Psoas muscle (tissue), 7 donors: ENCODE measurements at regions not wholly inside any gene's neighbourhood (a gene's known extent, or its start where the extent isn't known, plus 50 kb on each side); places are given as distances from the start of the nearest gene placed in this dataset.

Experiments used
- ATAC-seq, 4 donors: fragments of 200-7000 bp; cut with Tn5 transposase; one replicate each; pipeline ENCODE4 v1.9.1; 2020; ENCODE audit warnings: moderate library complexity in 3 of 4, mild to moderate bottlenecking in 2 of 4
- DNase-seq, 2 donors: peaks; one replicate each; pipeline ENCODE4 v3.0.0-alpha.2; 2020
- H3K27ac ChIP-seq: fragments of 200-600 bp; one replicate; pipeline ENCODE4 v1.8.0; 2022
- H3K27me3 ChIP-seq, 3 donors: fragments of 200-600 bp in 1 of 3; one replicate each; pipeline versions ENCODE4 v1.6.1 to v1.8.0; 2013 to 2022; ENCODE audit warnings: low read length in 2 of 3, mild to moderate bottlenecking in 2 of 3, moderate library complexity in 1 of 3; ENCODE audit not compliant: insufficient read depth in 3 of 3
- H3K36me3 ChIP-seq, 2 donors: fragments of 200-600 bp in 1 of 2; one replicate each; pipeline versions ENCODE4 v1.6.1 to v1.8.0; 2013 to 2022; ENCODE audit warnings: low read depth in 1 of 2, mild to moderate bottlenecking in 1 of 2, moderate library complexity in 1 of 2; ENCODE audit not compliant: insufficient read depth in 1 of 2
- H3K4me1 ChIP-seq: fragments of 200-600 bp; one replicate; pipeline ENCODE4 v1.8.0; 2022
- H3K4me3 ChIP-seq: fragments of 200-600 bp; one replicate; pipeline ENCODE4 v1.8.0; 2022; ENCODE audit warnings: mild to moderate bottlenecking
- H3K9me3 ChIP-seq: fragments of 200-600 bp; one replicate; pipeline ENCODE4 v1.8.0; 2022
- WGBS, 3 donors: extraction: QIAGEN DNeasy Blood & Tissue Kit; methylation state at CpG; one replicate each; pipeline versions ENCODE4 v1.1.6 to v1.1.7; 2013; 5-methylcytosine and 5-hydroxymethylcytosine counted together
- intact Hi-C, 2 donors: fragments of 100-400 bp; cut with DNase I; formaldehyde crosslinking; loops; one replicate each; pipeline versions ENCODE4 v1.11.0 to v1.14.2; 2022
- TF ChIP-seq, protein P1 (sequence below): fragments of 200-600 bp; IDR thresholded peaks from one replicate; pipeline ENCODE4 v1.8.0; 2022; ENCODE audit warnings: antibody characterized with exemption
- donor health status: healthy with polysubstance abuse.
- donor health status: DM: no; HTN: no; CAD: no; lungs with moderate emphysema.
- donor health status: Bipolar disorder and iron deficiency.
- donor health status: healthy.
- donor health status: DM: yes; HTN: yes; CAD: no.
- donor health status: DM: no; HTN: no; CAD: no.
- donor health status: DM: yes; HTN: yes; CAD: no.

GRCh38 chr4:104123021-104123420, 371.7 kb downstream of the CXXC4 start:
- ATAC-seq: no peak
- no peak for DNase-seq
- intact Hi-C loops: no loop called here
- Histone ChIP-seq H3K36me3 (no peaks in the 10 kb centered on the region), H3K27ac (no peak overlapping the region), H3K4me3 (no peak overlapping the region), H3K27me3 (no peaks in the 10 kb centered on the region), H3K4me1 (no peaks in the 10 kb centered on the region), H3K9me3 (no peaks in the 10 kb centered on the region)
- WGBS, 3 donors: 70 to 83% (median 73%) methylated on average over 4 of the region's 4 CpGs
- TF ChIP-seq, protein P1, sequence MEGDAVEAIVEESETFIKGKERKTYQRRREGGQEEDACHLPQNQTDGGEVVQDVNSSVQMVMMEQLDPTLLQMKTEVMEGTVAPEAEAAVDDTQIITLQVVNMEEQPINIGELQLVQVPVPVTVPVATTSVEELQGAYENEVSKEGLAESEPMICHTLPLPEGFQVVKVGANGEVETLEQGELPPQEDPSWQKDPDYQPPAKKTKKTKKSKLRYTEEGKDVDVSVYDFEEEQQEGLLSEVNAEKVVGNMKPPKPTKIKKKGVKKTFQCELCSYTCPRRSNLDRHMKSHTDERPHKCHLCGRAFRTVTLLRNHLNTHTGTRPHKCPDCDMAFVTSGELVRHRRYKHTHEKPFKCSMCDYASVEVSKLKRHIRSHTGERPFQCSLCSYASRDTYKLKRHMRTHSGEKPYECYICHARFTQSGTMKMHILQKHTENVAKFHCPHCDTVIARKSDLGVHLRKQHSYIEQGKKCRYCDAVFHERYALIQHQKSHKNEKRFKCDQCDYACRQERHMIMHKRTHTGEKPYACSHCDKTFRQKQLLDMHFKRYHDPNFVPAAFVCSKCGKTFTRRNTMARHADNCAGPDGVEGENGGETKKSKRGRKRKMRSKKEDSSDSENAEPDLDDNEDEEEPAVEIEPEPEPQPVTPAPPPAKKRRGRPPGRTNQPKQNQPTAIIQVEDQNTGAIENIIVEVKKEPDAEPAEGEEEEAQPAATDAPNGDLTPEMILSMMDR: no peak

DNA sequence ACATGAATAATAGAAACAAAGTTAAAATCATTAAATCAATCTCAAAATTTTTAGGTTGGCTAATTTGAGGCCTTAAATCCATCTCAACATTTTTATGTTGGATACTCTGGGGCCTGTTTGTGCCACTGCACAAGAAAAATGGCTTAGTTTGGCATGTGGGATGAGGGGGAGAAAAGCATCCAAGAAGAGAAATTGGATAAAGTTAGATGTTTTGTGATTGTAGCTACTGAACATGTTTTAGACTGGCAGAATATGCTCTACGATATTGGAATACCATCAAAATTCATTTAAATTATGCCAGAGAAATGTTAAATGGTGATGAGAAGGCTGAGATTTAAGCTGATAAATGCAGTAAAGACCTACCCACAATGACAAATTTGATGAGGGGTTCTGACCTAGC, 376.9 kb downstream of the CXXC4 start:
- TF ChIP-seq, protein P1: no peak
- intact Hi-C loops: no loop called here
- no peak overlapping the region for H3K4me3 ChIP-seq
- H3K36me3 ChIP-seq: no peaks in the 10 kb centered on the region
- DNase-seq (no peak), ATAC-seq (no peak)
- H3K27me3 ChIP-seq: no peaks in the 10 kb centered on the region
- no peak overlapping the region for H3K27ac ChIP-seq
- H3K4me1 ChIP-seq: no peaks in the 10 kb centered on the region
- no peaks in the 10 kb centered on the region for H3K9me3 ChIP-seq
- WGBS, 3 donors: 0 to 74% (median 31%) methylated on average over 1 of the region's 1 CpG

DNA sequence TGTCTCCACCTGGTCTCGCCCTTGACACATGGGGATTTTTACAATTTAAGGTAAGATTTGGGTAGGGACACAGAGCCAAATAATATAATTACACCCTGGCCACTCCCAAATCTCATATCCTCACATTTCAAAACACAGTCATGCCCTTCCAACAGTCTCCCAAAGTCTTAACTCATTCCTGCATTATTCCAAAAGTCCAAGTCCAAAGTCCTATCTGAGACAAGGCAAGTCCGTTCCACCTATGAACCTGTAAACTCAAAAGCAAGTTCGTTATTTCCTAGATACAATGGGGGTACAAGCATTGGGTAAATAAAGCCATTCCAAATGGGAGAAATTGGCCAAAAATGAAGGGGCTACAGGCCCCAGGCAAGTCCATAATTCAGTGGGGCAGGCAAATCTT, 380.8 kb downstream of the CXXC4 start:
- TF ChIP-seq, protein P1: no peak
- no peaks in the 10 kb centered on the region for H3K36me3 ChIP-seq
- ATAC-seq: no peak
- no peak overlapping the region for H3K4me3 ChIP-seq
- no peak for DNase-seq
- H3K4me1 ChIP-seq: no peaks in the 10 kb centered on the region
- H3K27ac ChIP-seq: no peak overlapping the region
- H3K9me3 ChIP-seq: no peaks in the 10 kb centered on the region
- H3K27me3 ChIP-seq: no peaks in the 10 kb centered on the region
- 87 to 93% (median 87%) methylated on average over 3 of the region's 3 CpGs for WGBS, 3 donors
- intact Hi-C loops: no loop called here

GRCh38 chr4:104099141-104099540, 379.4 kb upstream of the TACR3 start:
- Histone ChIP-seq H3K27ac (no peak overlapping the region), H3K9me3 (peaks cover 10% of the 10 kb centered on the region), H3K27me3 (no peaks in the 10 kb centered on the region), H3K36me3 (no peaks in the 10 kb centered on the region), H3K4me1 (no peaks in the 10 kb centered on the region), H3K4me3 (no peak overlapping the region)
- DNase-seq (no peak), ATAC-seq (no peak)
- TF ChIP-seq, protein P1: no peak
- intact Hi-C loops: no loop called here

GRCh38 chr4:104093247-104093646, 373.5 kb upstream of the TACR3 start:
- TF ChIP-seq, protein P1: no peak
- intact Hi-C loops: no loop called here
- Histone ChIP-seq H3K36me3 (no peaks in the 10 kb centered on the region), H3K27me3 (no peaks in the 10 kb centered on the region), H3K4me3 (no peak overlapping the region), H3K27ac (no peak overlapping the region), H3K4me1 (no peaks in the 10 kb centered on the region), H3K9me3 (peaks cover 10% of the 10 kb centered on the region)
- ATAC-seq: no peak
- DNase-seq: no peak
